DMS 273 (cell line): ENCODE measurements at regions not wholly inside any gene's neighbourhood (a gene's known extent, or its start where the extent isn't known, plus 50 kb on each side); places are given as distances from the start of the nearest gene placed in this dataset.

Experiments used
- DNase-seq: peaks from one replicate; lab custom pipeline; 2025; ENCODE audit not compliant: unreplicated experiment; lab: John Stamatoyannopoulos, UW

- no peak for DNase-seq
These were observed 54.2 kb downstream of the S1PR1 start for GRCh38 chr1:101290922-101291561.

- peak; percentile 14 for DNase-seq
These were observed 55.0 kb downstream of the S1PR1 start for GRCh38 chr1:101291562-101292380.

- peak; percentile 11 for DNase-seq
These were observed 56.7 kb downstream of the S1PR1 start for GRCh38 chr1:101293461-101294051.

GRCh38 chr1:101295209-101295608 is 58.4 kb downstream of the S1PR1 start:
- no peak for DNase-seq

- DNase-seq: no peak
These were observed 61.8 kb downstream of the S1PR1 start for GRCh38 chr1:101298663-101299062.

- no peak for DNase-seq
These were observed 62.3 kb downstream of the S1PR1 start for GRCh38 chr1:101299141-101299540.

- DNase-seq: no peak
These were observed 62.9 kb downstream of the S1PR1 start for GRCh38 chr1:101299710-101300109.

- DNase-seq: no peak
These were observed 64.1 kb downstream of the S1PR1 start for GRCh38 chr1:101300916-101301315.

GRCh38 chr1:101301446-101302057 is 64.7 kb downstream of the S1PR1 start:
- no peak for DNase-seq

GRCh38 chr1:101302831-101303511 is 66.2 kb downstream of the S1PR1 start:
- DNase-seq: no peak

GRCh38 chr1:101307985-101308689 is 71.3 kb downstream of the S1PR1 start:
- no peak for DNase-seq

- DNase-seq: no peak
These were observed 72.1 kb downstream of the S1PR1 start for GRCh38 chr1:101308935-101309333.

- DNase-seq: peak; percentile 60
These were observed 72.8 kb downstream of the S1PR1 start for GRCh38 chr1:101309334-101310311.

- DNase-seq: no peak
These were observed 73.7 kb downstream of the S1PR1 start for GRCh38 chr1:101310506-101310905.

- no peak for DNase-seq
These were observed 74.5 kb downstream of the S1PR1 start for GRCh38 chr1:101311146-101311920.

GRCh38 chr1:101312147-101312546 is 75.3 kb downstream of the S1PR1 start:
- DNase-seq: no peak

GRCh38 chr1:101313356-101313755 is 76.5 kb downstream of the S1PR1 start:
- DNase-seq: no peak

GRCh38 chr1:101314244-101314643 is 77.4 kb downstream of the S1PR1 start:
- no peak for DNase-seq

- peak; percentile 7 for DNase-seq
These were observed 79.4 kb downstream of the S1PR1 start for GRCh38 chr1:101316256-101316655.
